ENCODE measurements at regions not wholly inside any gene's neighbourhood (a gene's known extent, or its start where the extent isn't known, plus 50 kb on each side); places are given as distances from the start of the nearest gene placed in this dataset.

GRCh38 chr2:13481201-13481600, 764.5 kb downstream of the TRIB2 start:
- intact Hi-C loops (cut with DNase I; ENCODE audit: low total_unique reads): no loop called here
- Histone ChIP-seq H3K36me3 (no peaks in the 10 kb centered on the region), H3K27me3 (no peaks in the 10 kb centered on the region), H3K9me3 (no peaks in the 10 kb centered on the region), H3K27ac (no peak overlapping the region), H3K4me1 (no peaks in the 10 kb centered on the region), H3K4me3 (no peak overlapping the region)
- in situ Hi-C loops (cut with MboI; ENCODE audit: low pct_ligation_motif_present in 1 of 4, low pct_unique_long_range_greater_than_20kb in 1 of 4, low sequenced_read_pairs in 3 of 4): no loop called here
- no peak for DNase-seq
- no peak for TF ChIP-seq POLR2A (IDR thresholded peaks at IDR 0.05)
- TF ChIP-seq EP300 (IDR thresholded peaks at IDR 0.05; ENCODE audit: low read depth): no peak
- TF ChIP-seq POLR2AphosphoS5 (IDR thresholded peaks at IDR 0.05): no peak
- TF ChIP-seq CTCF (IDR thresholded peaks at IDR 0.05): no peak
- 82 to 86% methylated on average over 5 to 6 of the region's 6 CpGs for WGBS, 2 donors (ENCODE audit: low coverage in 1 of 2)

GRCh38 chr2:13485256-13485655, 768.5 kb downstream of the TRIB2 start:
- no peaks in the 10 kb centered on the region for H3K4me1 ChIP-seq
- DNase-seq: no peak
- intact Hi-C loops (cut with DNase I; ENCODE audit: low total_unique reads): no loop called here
- H3K27me3 ChIP-seq: no peaks in the 10 kb centered on the region
- in situ Hi-C loops (cut with MboI; ENCODE audit: low pct_ligation_motif_present in 1 of 4, low pct_unique_long_range_greater_than_20kb in 1 of 4, low sequenced_read_pairs in 3 of 4): no loop called here
- H3K27ac ChIP-seq: no peak overlapping the region
- H3K36me3 ChIP-seq: no peaks in the 10 kb centered on the region
- no peak overlapping the region for H3K4me3 ChIP-seq
- TF ChIP-seq EP300 (IDR thresholded peaks at IDR 0.05; ENCODE audit: low read depth) (no peak), POLR2AphosphoS5 (IDR thresholded peaks at IDR 0.05) (no peak), CTCF (IDR thresholded peaks at IDR 0.05) (no peak), POLR2A (IDR thresholded peaks at IDR 0.05) (no peak)
- 90 to 100% methylated on average over 2 of the region's 2 CpGs for WGBS, 2 donors (ENCODE audit: low coverage in 1 of 2)
- H3K9me3 ChIP-seq: no peaks in the 10 kb centered on the region

- WGBS, 2 donors (ENCODE audit: low coverage in 1 of 2): 87 to 92% methylated on average over 1 of the region's 1 CpG
- in situ Hi-C loops (cut with MboI; ENCODE audit: low pct_ligation_motif_present in 1 of 4, low pct_unique_long_range_greater_than_20kb in 1 of 4, low sequenced_read_pairs in 3 of 4): no loop called here
- H3K27ac ChIP-seq: no peak overlapping the region
- no peaks in the 10 kb centered on the region for H3K27me3 ChIP-seq
- no peak for DNase-seq
- intact Hi-C loops (cut with DNase I; ENCODE audit: low total_unique reads): no loop called here
- no peaks in the 10 kb centered on the region for H3K4me1 ChIP-seq
- TF ChIP-seq POLR2A (IDR thresholded peaks at IDR 0.05) (no peak), CTCF (IDR thresholded peaks at IDR 0.05) (no peak), POLR2AphosphoS5 (IDR thresholded peaks at IDR 0.05) (no peak)
- H3K36me3 ChIP-seq: no peaks in the 10 kb centered on the region
- no peak overlapping the region for H3K4me3 ChIP-seq
- H3K9me3 ChIP-seq: no peaks in the 10 kb centered on the region
These were observed 772.2 kb downstream of the TRIB2 start for GRCh38 chr2:13488965-13489364.

- Histone ChIP-seq H3K27ac (no peak overlapping the region), H3K4me3 (no peak overlapping the region), H3K9me3 (no peaks in the 10 kb centered on the region), H3K4me1 (no peaks in the 10 kb centered on the region), H3K27me3 (no peaks in the 10 kb centered on the region), H3K36me3 (no peaks in the 10 kb centered on the region)
- in situ Hi-C loops (cut with MboI; ENCODE audit: low pct_ligation_motif_present in 1 of 4, low pct_unique_long_range_greater_than_20kb in 1 of 4, low sequenced_read_pairs in 3 of 4): no loop called here
- TF ChIP-seq EP300 (IDR thresholded peaks at IDR 0.05; ENCODE audit: low read depth) (no peak), POLR2AphosphoS5 (IDR thresholded peaks at IDR 0.05) (no peak), POLR2A (IDR thresholded peaks at IDR 0.05) (no peak), CTCF (IDR thresholded peaks at IDR 0.05) (no peak)
- WGBS, 2 donors (ENCODE audit: low coverage in 1 of 2): 81 to 100% methylated on average over 1 of the region's 1 CpG
- no peak for DNase-seq
- intact Hi-C loops (cut with DNase I; ENCODE audit: low total_unique reads): no loop called here
These were observed 775.5 kb downstream of the TRIB2 start for GRCh38 chr2:13492262-13492661.
